Hematopoietic multipotent progenitor cell treated with erythropoietin and hydrocortisone succinate and interleukin-3 and kit ligand, for 17 days (in vitro differentiated cells): ENCODE measurements at regions not wholly inside any gene's neighbourhood (a gene's known extent, or its start where the extent isn't known, plus 50 kb on each side); places are given as distances from the start of the nearest gene placed in this dataset.

Experiments
- DNase-seq: peaks from one replicate; pipeline ENCODE4 v3.0.0-alpha.2; 2015; ENCODE audit warnings: low spot score

GRCh38 chr1:221306239-221306638, 427.0 kb downstream of the HLX start:
- no peak for DNase-seq

- no peak for DNase-seq
Observed at GRCh38 chr1:221308534-221309511, 429.6 kb downstream of the HLX start.

- DNase-seq = no peak
Observed at GRCh38 chr1:221309723-221310122, 430.5 kb downstream of the HLX start.

DNA sequence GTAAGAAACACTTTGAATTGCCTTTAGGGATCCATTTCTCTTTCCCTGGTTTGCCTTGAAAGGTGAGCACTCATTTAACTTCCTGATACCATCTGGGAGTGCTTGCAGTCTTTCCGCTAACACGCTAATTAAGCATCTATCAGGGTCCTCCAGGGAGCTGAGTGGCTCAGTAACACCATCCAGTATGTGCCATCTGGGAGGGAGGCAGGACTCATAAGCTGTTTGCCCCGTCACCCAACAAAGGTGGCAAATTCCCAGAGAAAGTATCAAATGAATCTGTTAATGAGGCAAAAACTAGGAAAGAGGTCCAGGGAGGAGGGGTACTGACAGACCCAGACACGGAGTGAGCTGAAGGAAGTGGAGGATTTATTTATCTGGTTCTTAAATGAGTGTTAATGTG, 430.9 kb downstream of the HLX start:
- DNase-seq = no peak

GRCh38 chr1:221315330-221315729, 426.6 kb downstream of the DUSP10 start:
- DNase-seq = no peak

- no peak for DNase-seq
Observed at GRCh38 chr1:221316491-221317056, 425.3 kb downstream of the DUSP10 start.

DNA sequence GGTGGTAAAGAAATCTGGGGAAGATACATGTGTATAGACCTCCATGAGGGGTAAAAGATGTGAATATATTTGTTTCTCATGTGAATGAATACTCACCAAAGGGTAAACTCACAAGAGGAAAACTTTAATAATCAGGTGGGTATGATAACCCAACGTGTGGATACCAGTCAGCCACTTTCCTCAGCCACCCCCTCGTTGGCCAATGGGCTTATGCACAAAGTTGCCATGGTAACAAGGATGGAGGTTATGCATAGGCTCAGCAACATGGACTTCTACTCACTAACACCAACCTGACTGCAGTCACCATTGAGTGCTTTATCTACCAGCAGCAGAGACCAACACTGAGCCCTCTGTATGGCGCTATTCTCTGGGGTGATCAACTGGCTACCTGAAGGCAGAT, 424.4 kb downstream of the DUSP10 start:
- no peak for DNase-seq

DNA sequence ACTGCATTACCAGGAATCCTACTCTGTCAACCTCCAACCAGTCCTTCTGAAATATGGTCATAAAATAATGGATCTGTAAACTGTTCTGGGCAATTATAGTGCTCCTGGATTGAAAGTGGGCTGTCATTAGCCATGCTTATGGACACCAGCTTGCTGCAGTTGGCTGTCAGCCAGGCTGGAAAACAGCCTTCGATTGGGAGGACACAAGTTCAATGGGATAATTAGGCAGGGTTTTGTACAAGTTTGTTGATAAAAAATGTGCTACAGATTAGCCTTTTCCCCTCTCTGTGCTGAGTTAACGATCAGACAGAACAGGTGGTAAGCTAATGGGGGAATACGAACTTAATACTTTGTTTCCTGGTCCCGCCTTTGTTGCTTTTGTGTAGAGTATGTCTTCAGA, 413.9 kb downstream of the DUSP10 start:
- DNase-seq = no peak

- no peak for DNase-seq
Observed at GRCh38 chr1:221328371-221328770, 413.5 kb downstream of the DUSP10 start.

- no peak for DNase-seq
Observed at GRCh38 chr1:221331273-221332183, 410.4 kb downstream of the DUSP10 start.

- DNase-seq = no peak
Observed at GRCh38 chr1:221334062-221334461, 407.8 kb downstream of the DUSP10 start.

DNA sequence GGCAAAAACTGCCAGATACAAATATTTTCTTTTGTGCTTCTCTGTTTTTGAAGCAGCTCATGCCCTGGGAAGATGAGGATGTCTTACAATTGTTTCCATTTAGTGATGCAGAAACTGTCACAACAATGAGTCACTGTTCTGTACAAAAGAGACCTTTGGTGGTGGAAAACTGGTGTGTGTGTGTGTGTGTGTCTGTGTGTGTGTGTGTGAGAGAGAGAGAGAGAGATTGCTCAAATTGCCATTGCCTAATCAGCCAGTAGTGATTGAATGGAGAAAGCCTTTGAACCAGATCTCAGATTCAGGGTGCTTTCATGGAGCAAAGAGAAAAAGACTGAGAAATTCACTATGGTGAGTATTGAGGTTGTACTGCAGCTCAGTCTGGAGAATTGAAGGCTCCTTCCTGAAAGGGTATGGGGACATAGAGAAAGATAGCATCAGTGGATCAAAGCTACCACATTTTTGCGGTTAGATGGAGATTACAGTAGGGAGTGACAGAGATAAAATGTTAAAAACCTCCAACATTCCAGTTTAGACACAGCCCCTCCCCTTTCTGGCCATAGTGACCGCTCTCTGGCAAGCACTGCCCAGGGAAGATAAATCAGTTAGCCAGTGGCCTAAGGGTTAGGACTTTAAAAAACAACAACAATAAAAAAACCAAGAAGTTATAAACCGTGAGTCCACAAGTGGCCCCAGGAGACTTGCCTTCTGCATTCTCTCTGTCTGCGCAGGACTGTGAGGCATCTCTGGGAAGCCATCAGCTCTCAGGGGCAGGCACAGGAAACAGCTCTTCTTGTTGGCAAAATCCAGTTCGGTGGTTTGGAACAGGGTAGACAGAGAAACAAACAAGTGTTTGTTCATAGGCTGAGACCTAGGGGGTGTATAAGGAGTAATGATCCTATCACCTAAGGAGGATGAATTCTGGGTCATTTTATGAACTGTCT, 406.5 kb downstream of the DUSP10 start:
- DNase-seq = no peak

- DNase-seq = no peak
Observed at GRCh38 chr1:221336126-221336525, 405.8 kb downstream of the DUSP10 start.

- no peak for DNase-seq
Observed at GRCh38 chr1:221337106-221337505, 404.8 kb downstream of the DUSP10 start.

DNA sequence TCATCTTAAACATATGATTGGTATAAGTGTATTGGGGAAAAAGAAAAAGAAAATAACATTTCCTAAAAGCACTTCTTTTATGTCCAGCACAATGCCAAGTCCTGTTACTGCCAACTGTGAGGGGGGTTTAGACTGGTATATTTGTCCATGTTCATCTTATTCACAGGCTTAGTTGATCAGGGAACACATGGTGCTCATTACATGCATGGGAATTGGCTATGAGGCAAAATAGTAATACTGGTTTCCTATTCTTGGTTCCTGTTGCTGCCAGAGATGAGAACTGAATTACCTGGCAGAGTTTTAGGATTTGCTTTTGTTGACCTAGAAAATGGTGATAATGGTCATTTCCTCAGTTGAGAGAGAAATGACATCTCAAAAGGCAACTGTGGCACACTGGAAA, 398.8 kb downstream of the DUSP10 start:
- no peak for DNase-seq

GRCh38 chr1:221343607-221344006, 398.3 kb downstream of the DUSP10 start:
- DNase-seq = no peak

- DNase-seq = no peak
Observed at GRCh38 chr1:221344693-221345092, 397.2 kb downstream of the DUSP10 start.

DNA sequence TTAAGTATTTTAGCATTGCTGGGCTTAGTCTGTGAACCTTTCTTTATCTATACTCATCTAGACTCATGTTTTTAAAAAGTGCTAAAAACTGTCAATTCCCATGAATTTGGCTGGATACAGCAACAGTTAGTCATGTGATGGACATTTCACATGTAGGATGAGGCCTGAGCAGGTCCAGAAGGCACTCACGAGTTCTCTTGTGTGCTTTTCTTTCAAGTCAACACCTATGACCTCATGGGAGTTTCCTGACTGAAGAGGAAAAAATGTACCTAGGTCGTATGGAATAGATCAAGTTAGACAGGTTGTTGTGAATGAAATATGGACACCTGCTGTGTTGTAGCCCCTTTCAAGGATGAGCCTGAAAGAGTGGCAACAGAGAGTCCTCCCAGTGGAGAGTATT, 394.2 kb downstream of the DUSP10 start:
- no peak for DNase-seq

GRCh38 chr1:221350091-221350490, 391.8 kb downstream of the DUSP10 start:
- no peak for DNase-seq

GRCh38 chr1:221356693-221357092, 385.2 kb downstream of the DUSP10 start:
- DNase-seq = no peak

GRCh38 chr1:221363039-221363438, 378.9 kb downstream of the DUSP10 start:
- DNase-seq = no peak
